Cardiac muscle cell (in vitro differentiated cells and primary cell): ENCODE measurements at regions not wholly inside any gene's neighbourhood (a gene's known extent, or its start where the extent isn't known, plus 50 kb on each side); places are given as distances from the start of the nearest gene placed in this dataset.

Experiments
- DNase-seq, 2 donors: peaks; one replicate each; pipeline versions ENCODE4 v3.0.0 to v3.0.0-alpha.2; 2010 to 2017; ENCODE audit warnings: low read depth in 1 of 2, low spot score in 1 of 2
- H3K27ac ChIP-seq: fragments of 200-600 bp; sonication (generic); 2 replicates; pipeline ENCODE4 v1.5.1; 2016
- H3K27me3 ChIP-seq: fragments of 200-600 bp; sonication (generic); 2 replicates; pipeline ENCODE4 v1.6.0; 2016; ENCODE audit warnings: control low read depth
- H3K36me3 ChIP-seq: fragments of 200-600 bp; sonication (generic); 2 replicates; pipeline ENCODE4 v1.5.1; 2016; ENCODE audit warnings: control low read depth
- H3K4me1 ChIP-seq: fragments of 200-600 bp; sonication (generic); 2 replicates; pipeline ENCODE4 v1.8.1; 2017; ENCODE audit warnings: low read depth, mild to moderate bottlenecking, mixed run types
- H3K4me3 ChIP-seq: fragments of 200-600 bp; sonication (generic); 2 replicates; pipeline ENCODE4 v1.5.1; 2016; ENCODE audit warnings: mild to moderate bottlenecking
- H3K9me3 ChIP-seq: fragments of 200-600 bp; sonication (generic); 2 replicates; pipeline ENCODE4 v1.5.1; 2017; ENCODE audit warnings: low read depth, mild to moderate bottlenecking, control low read depth
- TF ChIP-seq, protein P1 (sequence below): IDR thresholded peaks from 2 replicates; pipeline ENCODE4 v1.5.1; 2012; ENCODE audit warnings: low read depth, mild to moderate bottlenecking, low read length

DNA sequence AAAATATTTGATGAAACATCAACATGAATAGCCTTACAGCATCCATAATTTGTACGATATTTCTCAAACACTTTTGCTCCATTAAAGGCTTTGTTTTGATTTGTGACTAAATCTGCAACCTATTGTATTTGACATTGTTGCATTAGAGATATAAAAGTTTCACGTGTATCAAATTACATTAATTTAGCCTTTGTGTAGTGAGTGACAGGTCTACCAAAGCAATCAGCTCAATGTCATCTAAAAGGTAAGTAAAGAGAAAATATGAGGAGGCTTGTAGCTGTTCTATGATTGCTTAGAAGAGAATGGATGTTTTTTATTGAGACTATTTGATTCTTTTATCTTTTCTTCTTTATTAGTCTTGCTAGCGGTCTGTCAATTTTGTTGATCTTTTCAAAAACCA lies 430.2 kb downstream of the GALR1 start:
- TF ChIP-seq, protein P1, sequence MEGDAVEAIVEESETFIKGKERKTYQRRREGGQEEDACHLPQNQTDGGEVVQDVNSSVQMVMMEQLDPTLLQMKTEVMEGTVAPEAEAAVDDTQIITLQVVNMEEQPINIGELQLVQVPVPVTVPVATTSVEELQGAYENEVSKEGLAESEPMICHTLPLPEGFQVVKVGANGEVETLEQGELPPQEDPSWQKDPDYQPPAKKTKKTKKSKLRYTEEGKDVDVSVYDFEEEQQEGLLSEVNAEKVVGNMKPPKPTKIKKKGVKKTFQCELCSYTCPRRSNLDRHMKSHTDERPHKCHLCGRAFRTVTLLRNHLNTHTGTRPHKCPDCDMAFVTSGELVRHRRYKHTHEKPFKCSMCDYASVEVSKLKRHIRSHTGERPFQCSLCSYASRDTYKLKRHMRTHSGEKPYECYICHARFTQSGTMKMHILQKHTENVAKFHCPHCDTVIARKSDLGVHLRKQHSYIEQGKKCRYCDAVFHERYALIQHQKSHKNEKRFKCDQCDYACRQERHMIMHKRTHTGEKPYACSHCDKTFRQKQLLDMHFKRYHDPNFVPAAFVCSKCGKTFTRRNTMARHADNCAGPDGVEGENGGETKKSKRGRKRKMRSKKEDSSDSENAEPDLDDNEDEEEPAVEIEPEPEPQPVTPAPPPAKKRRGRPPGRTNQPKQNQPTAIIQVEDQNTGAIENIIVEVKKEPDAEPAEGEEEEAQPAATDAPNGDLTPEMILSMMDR: no peak
- Histone ChIP-seq H3K27me3 (no peaks in the 10 kb centered on the region), H3K4me3 (no peak overlapping the region), H3K36me3 (no peaks in the 10 kb centered on the region), H3K4me1 (no peaks in the 10 kb centered on the region), H3K27ac (no peak overlapping the region), H3K9me3 (no peaks in the 10 kb centered on the region)
- DNase-seq: no peak

DNA sequence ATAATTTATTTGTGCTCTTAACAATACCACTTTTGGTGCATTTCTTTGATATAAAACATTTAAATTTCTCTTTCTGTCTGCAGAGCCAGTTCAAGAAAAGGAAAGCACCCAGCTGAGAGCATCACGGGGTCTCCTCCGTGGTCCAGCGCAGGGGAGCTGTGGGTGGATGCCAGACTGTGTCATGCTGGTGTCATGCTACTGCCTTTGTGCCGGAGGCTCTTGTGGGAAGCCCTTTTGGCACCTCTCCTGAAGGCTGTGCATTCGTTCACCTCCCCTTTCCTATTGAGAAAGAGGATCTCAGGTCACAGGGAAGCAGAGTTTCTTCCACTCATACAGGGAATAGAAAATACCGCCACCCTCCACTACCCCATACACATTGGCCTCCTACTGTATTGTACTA lies 450.4 kb downstream of the GALR1 start:
- Histone ChIP-seq H3K27ac (no peak overlapping the region), H3K36me3 (no peaks in the 10 kb centered on the region), H3K4me1 (no peaks in the 10 kb centered on the region), H3K4me3 (no peak overlapping the region), H3K27me3 (no peaks in the 10 kb centered on the region), H3K9me3 (no peaks in the 10 kb centered on the region)
- no peak for DNase-seq
- TF ChIP-seq, protein P1: no peak

DNA sequence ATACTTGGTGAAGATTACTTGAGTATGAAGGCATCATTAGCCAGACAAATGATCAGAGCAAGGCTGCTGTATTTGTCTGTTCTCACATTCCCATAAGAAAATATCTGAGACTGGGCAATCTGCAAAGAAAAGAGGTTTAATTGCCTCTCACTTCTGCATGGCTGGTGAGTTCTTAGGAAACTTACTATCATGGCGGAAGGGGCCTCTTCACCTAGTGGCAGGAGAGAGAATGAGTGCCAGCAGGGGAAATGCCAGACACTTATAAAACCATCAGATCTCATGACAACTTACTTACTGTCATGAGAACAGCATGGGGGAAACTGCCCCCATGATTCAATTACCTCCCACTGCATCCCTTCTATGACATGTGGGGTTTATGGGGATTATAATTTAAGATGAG lies 452.3 kb downstream of the GALR1 start:
- no peak for DNase-seq
- Histone ChIP-seq H3K36me3 (no peaks in the 10 kb centered on the region), H3K4me3 (no peak overlapping the region), H3K4me1 (no peaks in the 10 kb centered on the region), H3K9me3 (no peaks in the 10 kb centered on the region), H3K27ac (no peak overlapping the region), H3K27me3 (no peaks in the 10 kb centered on the region)
- TF ChIP-seq, protein P1: no peak

DNA sequence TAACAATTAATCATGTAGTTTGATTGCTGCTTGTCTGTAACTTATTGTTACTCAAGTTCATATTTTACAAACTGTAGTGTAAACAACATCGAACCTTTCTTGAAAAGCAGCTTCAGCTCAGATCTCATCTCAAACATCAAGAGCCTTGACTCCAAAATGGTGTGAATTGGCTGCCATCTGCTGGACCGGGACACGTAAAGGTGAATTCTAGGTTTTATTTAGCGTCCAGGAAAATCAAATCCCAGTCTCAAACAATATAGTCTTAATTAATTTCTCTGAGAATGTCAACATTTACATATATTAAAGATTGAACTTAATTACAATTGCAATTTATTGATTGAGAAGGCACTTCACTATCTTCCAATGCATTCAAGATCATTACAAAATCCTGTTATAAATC lies 453.0 kb downstream of the GALR1 start:
- no peaks in the 10 kb centered on the region for H3K4me1 ChIP-seq
- no peaks in the 10 kb centered on the region for H3K27me3 ChIP-seq
- no peaks in the 10 kb centered on the region for H3K9me3 ChIP-seq
- no peak overlapping the region for H3K4me3 ChIP-seq
- no peak overlapping the region for H3K27ac ChIP-seq
- peak; percentile 5 to 12 for DNase-seq
- H3K36me3 ChIP-seq: no peaks in the 10 kb centered on the region
- TF ChIP-seq, protein P1: no peak

DNA sequence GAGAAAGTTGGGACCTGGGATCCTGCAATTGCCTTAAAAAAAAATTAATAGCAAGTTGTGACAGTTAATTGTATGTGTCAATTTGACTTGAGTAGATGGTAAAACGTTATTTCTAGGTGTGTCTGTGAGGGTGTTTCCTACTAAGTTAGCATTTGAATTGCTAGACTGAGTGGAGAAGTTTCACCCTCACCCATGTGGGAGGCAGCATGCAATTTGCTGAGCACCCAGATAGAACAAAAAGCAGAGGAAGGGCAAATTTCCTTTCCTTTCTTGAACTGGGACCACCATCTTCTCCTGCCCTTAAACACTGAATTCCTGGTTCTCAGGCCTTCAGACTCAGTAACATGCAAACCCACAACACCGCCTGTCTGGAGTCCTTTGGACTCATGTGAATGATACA lies 455.7 kb downstream of the GALR1 start:
- no peak for DNase-seq
- TF ChIP-seq, protein P1: no peak
- no peak overlapping the region for H3K4me3 ChIP-seq

More for the DNA sequence above, 455.7 kb downstream of the GALR1 start:
- Histone ChIP-seq H3K27ac (no peak overlapping the region), H3K9me3 (no peaks in the 10 kb centered on the region), H3K36me3 (no peaks in the 10 kb centered on the region), H3K27me3 (no peaks in the 10 kb centered on the region), H3K4me1 (no peaks in the 10 kb centered on the region)
